Ishikawa (cell line): ENCODE measurements at regions not wholly inside any gene's neighbourhood (a gene's known extent, or its start where the extent isn't known, plus 50 kb on each side); places are given as distances from the start of the nearest gene placed in this dataset.

Source experiments
- CEBPB ChIP-seq: IDR thresholded peaks from 2 replicates; pipeline ENCODE4 v1.6.1; 2012
- CREB1 ChIP-seq: IDR thresholded peaks from 2 replicates; pipeline ENCODE4 v1.6.1; 2012; ENCODE audit warnings: low read depth
- EGR1 ChIP-seq: IDR thresholded peaks from 2 replicates; pipeline ENCODE4 v1.6.1; 2012
- EP300 ChIP-seq: IDR thresholded peaks from 2 replicates; pipeline ENCODE4 v1.6.1; 2012; ENCODE audit warnings: borderline replicate concordance
- FOXM1 ChIP-seq: IDR thresholded peaks from 2 replicates; pipeline ENCODE4 v1.6.1; 2012; ENCODE audit warnings: low read depth, borderline replicate concordance
- MAX ChIP-seq: IDR thresholded peaks from 2 replicates; pipeline ENCODE4 v1.6.1; 2012
- NFIC ChIP-seq: IDR thresholded peaks from 2 replicates; pipeline ENCODE4 v1.6.1; 2012
- RAD21 ChIP-seq: IDR thresholded peaks from 2 replicates; pipeline ENCODE4 v1.6.1; 2012; ENCODE audit warnings: low read depth
- REST ChIP-seq: IDR thresholded peaks from 2 replicates; pipeline ENCODE4 v1.6.1; 2012; ENCODE audit warnings: low read depth, mild to moderate bottlenecking
- TAF1 ChIP-seq: IDR thresholded peaks from 2 replicates; pipeline ENCODE4 v1.6.1; 2012; ENCODE audit warnings: low read depth, mild to moderate bottlenecking
- TCF12 ChIP-seq: IDR thresholded peaks from 2 replicates; pipeline ENCODE4 v1.6.1; 2012; ENCODE audit warnings: low read depth
- TEAD4 ChIP-seq: IDR thresholded peaks from 2 replicates; pipeline ENCODE4 v1.6.1; 2012
- USF1 ChIP-seq: IDR thresholded peaks from 2 replicates; pipeline ENCODE4 v1.6.1; 2012
- YY1 ChIP-seq: IDR thresholded peaks from 2 replicates; pipeline ENCODE4 v1.6.1; 2012; ENCODE audit warnings: low read depth
- ZBTB7A ChIP-seq: IDR thresholded peaks from 2 replicates; pipeline ENCODE4 v1.6.1; 2012; ENCODE audit warnings: low read depth

GRCh38 chr2:221077251-221077650, 494.9 kb downstream of the EPHA4 start:
- TF ChIP-seq ZBTB7A: no peak
- TF ChIP-seq REST: no peak
- no peak for TF ChIP-seq RAD21
- TF ChIP-seq CEBPB: no peak
- TF ChIP-seq USF1: no peak
- no peak for TF ChIP-seq EGR1
- no peak for TF ChIP-seq FOXM1

GRCh38 chr2:221077799-221078198, 494.3 kb downstream of the EPHA4 start:
- TF ChIP-seq TCF12 (no peak), CEBPB (no peak), CREB1 (no peak), ZBTB7A (no peak), TAF1 (no peak), TEAD4 (no peak), NFIC (no peak), MAX (no peak), RAD21 (no peak), YY1 (no peak), REST (no peak), FOXM1 (no peak), EGR1 (no peak), USF1 (no peak), EP300 (no peak)

- no peak for TF ChIP-seq EGR1
- no peak for TF ChIP-seq TEAD4
- TF ChIP-seq NFIC: no peak
- no peak for TF ChIP-seq YY1
- no peak for TF ChIP-seq TCF12
- no peak for TF ChIP-seq CREB1
- no peak for TF ChIP-seq ZBTB7A
- no peak for TF ChIP-seq TAF1
- no peak for TF ChIP-seq REST
- TF ChIP-seq RAD21: no peak
- TF ChIP-seq CEBPB: no peak
- TF ChIP-seq USF1: no peak
- TF ChIP-seq FOXM1: no peak
- no peak for TF ChIP-seq EP300
- TF ChIP-seq MAX: no peak
These were observed 486.7 kb downstream of the EPHA4 start for GRCh38 chr2:221085341-221085900.

- no peak for TF ChIP-seq YY1
- no peak for TF ChIP-seq REST
- TF ChIP-seq ZBTB7A: no peak
- no peak for TF ChIP-seq EP300
- TF ChIP-seq TCF12: no peak
- no peak for TF ChIP-seq CEBPB
- TF ChIP-seq NFIC: no peak
- no peak for TF ChIP-seq CREB1
- TF ChIP-seq TAF1: no peak
- TF ChIP-seq USF1: no peak
- TF ChIP-seq TEAD4: no peak
- TF ChIP-seq RAD21: no peak
- TF ChIP-seq FOXM1: no peak
- no peak for TF ChIP-seq EGR1
- TF ChIP-seq MAX: no peak
These were observed 486.2 kb downstream of the EPHA4 start for GRCh38 chr2:221085936-221086335.
